ENCODE measurements at regions not wholly inside any gene's neighbourhood (a gene's known extent, or its start where the extent isn't known, plus 50 kb on each side); places are given as distances from the start of the nearest gene placed in this dataset.

- no peak overlapping the region for H3K9ac ChIP-seq (ENCODE audit: low read depth in 1 of 2, low read length in 2 of 2)
- H3K27ac ChIP-seq (ENCODE audit: low read depth, low read length), result no peak overlapping the region
- H3K4me1 ChIP-seq (ENCODE audit: control insufficient read depth in 1 of 2, insufficient read depth in 2 of 2, low read length in 2 of 2), result no peaks in the 10 kb centered on the region
- H3K36me3 ChIP-seq (ENCODE audit: control insufficient read depth in 1 of 2, insufficient read depth in 2 of 2, low read length in 2 of 2), result no peaks in the 10 kb centered on the region
- no peaks in the 10 kb centered on the region for H3K9me3 ChIP-seq (ENCODE audit: control insufficient read depth in 1 of 2, low read length in 2 of 2)
- no peak overlapping the region for H3K4me3 ChIP-seq (ENCODE audit: low read depth in 1 of 2, low read length in 2 of 2)
- H3K27me3 ChIP-seq (ENCODE audit: control insufficient read depth in 1 of 2, insufficient read depth in 2 of 2, low read length in 2 of 2), result no peaks in the 10 kb centered on the region
Observed at GRCh38 chr10:43739161-43739560, 90.5 kb upstream of the ZNF32 start.

- H3K4me3 ChIP-seq (ENCODE audit: low read depth in 1 of 2, low read length in 2 of 2), result no peak overlapping the region
Observed at GRCh38 chr10:43737003-43737402, 88.3 kb upstream of the ZNF32 start.

GRCh38 chr10:43735907-43736306, 87.2 kb upstream of the ZNF32 start:
- Histone ChIP-seq H3K9ac (ENCODE audit: low read depth in 1 of 2, low read length in 2 of 2) (no peak overlapping the region), H3K4me1 (ENCODE audit: control insufficient read depth in 1 of 2, insufficient read depth in 2 of 2, low read length in 2 of 2) (no peaks in the 10 kb centered on the region)

More at GRCh38 chr10:43737003-43737402, 88.3 kb upstream of the ZNF32 start:
- no peaks in the 10 kb centered on the region for H3K9me3 ChIP-seq (ENCODE audit: control insufficient read depth in 1 of 2, low read length in 2 of 2)
- H3K36me3 ChIP-seq (ENCODE audit: control insufficient read depth in 1 of 2, insufficient read depth in 2 of 2, low read length in 2 of 2), result no peaks in the 10 kb centered on the region
- H3K27me3 ChIP-seq (ENCODE audit: control insufficient read depth in 1 of 2, insufficient read depth in 2 of 2, low read length in 2 of 2), result no peaks in the 10 kb centered on the region
- no peak overlapping the region for H3K27ac ChIP-seq (ENCODE audit: low read depth, low read length)
- H3K4me1 ChIP-seq (ENCODE audit: control insufficient read depth in 1 of 2, insufficient read depth in 2 of 2, low read length in 2 of 2), result no peaks in the 10 kb centered on the region
- no peak overlapping the region for H3K9ac ChIP-seq (ENCODE audit: low read depth in 1 of 2, low read length in 2 of 2)

GRCh38 chr10:43734716-43735115, 86.0 kb upstream of the ZNF32 start:
- no peaks in the 10 kb centered on the region for H3K36me3 ChIP-seq (ENCODE audit: control insufficient read depth in 1 of 2, insufficient read depth in 2 of 2, low read length in 2 of 2)
- no peak overlapping the region for H3K4me3 ChIP-seq (ENCODE audit: low read depth in 1 of 2, low read length in 2 of 2)
- H3K4me1 ChIP-seq (ENCODE audit: control insufficient read depth in 1 of 2, insufficient read depth in 2 of 2, low read length in 2 of 2), result no peaks in the 10 kb centered on the region
- H3K9ac ChIP-seq (ENCODE audit: low read depth in 1 of 2, low read length in 2 of 2), result no peak overlapping the region
- no peak overlapping the region for H3K27ac ChIP-seq (ENCODE audit: low read depth, low read length)
- no peaks in the 10 kb centered on the region for H3K27me3 ChIP-seq (ENCODE audit: control insufficient read depth in 1 of 2, insufficient read depth in 2 of 2, low read length in 2 of 2)
- no peaks in the 10 kb centered on the region for H3K9me3 ChIP-seq (ENCODE audit: control insufficient read depth in 1 of 2, low read length in 2 of 2)

More at GRCh38 chr10:43735907-43736306, 87.2 kb upstream of the ZNF32 start:
- Histone ChIP-seq H3K27me3 (ENCODE audit: control insufficient read depth in 1 of 2, insufficient read depth in 2 of 2, low read length in 2 of 2) (no peaks in the 10 kb centered on the region), H3K9me3 (ENCODE audit: control insufficient read depth in 1 of 2, low read length in 2 of 2) (no peaks in the 10 kb centered on the region), H3K4me3 (ENCODE audit: low read depth in 1 of 2, low read length in 2 of 2) (no peak overlapping the region), H3K36me3 (ENCODE audit: control insufficient read depth in 1 of 2, insufficient read depth in 2 of 2, low read length in 2 of 2) (no peaks in the 10 kb centered on the region), H3K27ac (ENCODE audit: low read depth, low read length) (no peak overlapping the region)

- Histone ChIP-seq H3K27ac (ENCODE audit: low read depth, low read length) (no peak overlapping the region), H3K4me3 (ENCODE audit: low read depth in 1 of 2, low read length in 2 of 2) (no peak overlapping the region), H3K36me3 (ENCODE audit: control insufficient read depth in 1 of 2, insufficient read depth in 2 of 2, low read length in 2 of 2) (no peaks in the 10 kb centered on the region), H3K9ac (ENCODE audit: low read depth in 1 of 2, low read length in 2 of 2) (no peak overlapping the region), H3K27me3 (ENCODE audit: control insufficient read depth in 1 of 2, insufficient read depth in 2 of 2, low read length in 2 of 2) (no peaks in the 10 kb centered on the region), H3K9me3 (ENCODE audit: control insufficient read depth in 1 of 2, low read length in 2 of 2) (peaks cover 0 to 5% of the 10 kb centered on the region in 2 donors), H3K4me1 (ENCODE audit: control insufficient read depth in 1 of 2, insufficient read depth in 2 of 2, low read length in 2 of 2) (no peaks in the 10 kb centered on the region)
Observed at GRCh38 chr10:43731486-43731885, 82.8 kb upstream of the ZNF32 start.

- no peak overlapping the region for H3K27ac ChIP-seq (ENCODE audit: low read depth, low read length)
- no peak overlapping the region for H3K4me3 ChIP-seq (ENCODE audit: low read depth in 1 of 2, low read length in 2 of 2)
- no peaks in the 10 kb centered on the region for H3K4me1 ChIP-seq (ENCODE audit: control insufficient read depth in 1 of 2, insufficient read depth in 2 of 2, low read length in 2 of 2)
- H3K27me3 ChIP-seq (ENCODE audit: control insufficient read depth in 1 of 2, insufficient read depth in 2 of 2, low read length in 2 of 2), result no peaks in the 10 kb centered on the region
- H3K9me3 ChIP-seq (ENCODE audit: control insufficient read depth in 1 of 2, low read length in 2 of 2), result peaks cover 0 to 5% of the 10 kb centered on the region in 2 donors
- H3K9ac ChIP-seq (ENCODE audit: low read depth in 1 of 2, low read length in 2 of 2), result no peak overlapping the region
- no peaks in the 10 kb centered on the region for H3K36me3 ChIP-seq (ENCODE audit: control insufficient read depth in 1 of 2, insufficient read depth in 2 of 2, low read length in 2 of 2)
Observed at GRCh38 chr10:43728425-43728824, 79.7 kb upstream of the ZNF32 start.

- Histone ChIP-seq H3K9me3 (ENCODE audit: control insufficient read depth in 1 of 2, low read length in 2 of 2) (peaks cover 0 to 5% of the 10 kb centered on the region in 2 donors), H3K27me3 (ENCODE audit: control insufficient read depth in 1 of 2, insufficient read depth in 2 of 2, low read length in 2 of 2) (no peaks in the 10 kb centered on the region), H3K27ac (ENCODE audit: low read depth, low read length) (no peak overlapping the region), H3K4me1 (ENCODE audit: control insufficient read depth in 1 of 2, insufficient read depth in 2 of 2, low read length in 2 of 2) (no peaks in the 10 kb centered on the region), H3K4me3 (ENCODE audit: low read depth in 1 of 2, low read length in 2 of 2) (no peak overlapping the region), H3K9ac (ENCODE audit: low read depth in 1 of 2, low read length in 2 of 2) (no peak overlapping the region), H3K36me3 (ENCODE audit: control insufficient read depth in 1 of 2, insufficient read depth in 2 of 2, low read length in 2 of 2) (no peaks in the 10 kb centered on the region)
Observed at GRCh38 chr10:43727935-43728334, 79.3 kb upstream of the ZNF32 start.

GRCh38 chr10:43715334-43715733, 66.7 kb upstream of the ZNF32 start:
- Histone ChIP-seq H3K4me3 (ENCODE audit: low read depth in 1 of 2, low read length in 2 of 2) (no peak overlapping the region), H3K36me3 (ENCODE audit: control insufficient read depth in 1 of 2, insufficient read depth in 2 of 2, low read length in 2 of 2) (no peaks in the 10 kb centered on the region), H3K27ac (ENCODE audit: low read depth, low read length) (no peak overlapping the region), H3K27me3 (ENCODE audit: control insufficient read depth in 1 of 2, insufficient read depth in 2 of 2, low read length in 2 of 2) (no peaks in the 10 kb centered on the region), H3K4me1 (ENCODE audit: control insufficient read depth in 1 of 2, insufficient read depth in 2 of 2, low read length in 2 of 2) (no peaks in the 10 kb centered on the region), H3K9me3 (ENCODE audit: control insufficient read depth in 1 of 2, low read length in 2 of 2) (no peaks in the 10 kb centered on the region), H3K9ac (ENCODE audit: low read depth in 1 of 2, low read length in 2 of 2) (no peak overlapping the region)

- Histone ChIP-seq H3K27ac (ENCODE audit: low read depth, low read length) (no peak overlapping the region), H3K4me1 (ENCODE audit: control insufficient read depth in 1 of 2, insufficient read depth in 2 of 2, low read length in 2 of 2) (no peaks in the 10 kb centered on the region), H3K9me3 (ENCODE audit: control insufficient read depth in 1 of 2, low read length in 2 of 2) (no peaks in the 10 kb centered on the region), H3K27me3 (ENCODE audit: control insufficient read depth in 1 of 2, insufficient read depth in 2 of 2, low read length in 2 of 2) (no peaks in the 10 kb centered on the region), H3K4me3 (ENCODE audit: low read depth in 1 of 2, low read length in 2 of 2) (no peak overlapping the region), H3K36me3 (ENCODE audit: control insufficient read depth in 1 of 2, insufficient read depth in 2 of 2, low read length in 2 of 2) (no peaks in the 10 kb centered on the region), H3K9ac (ENCODE audit: low read depth in 1 of 2, low read length in 2 of 2) (no peak overlapping the region)
Observed at GRCh38 chr10:43712821-43713584, 64.3 kb upstream of the ZNF32 start.

GRCh38 chr10:43710772-43711471, 62.2 kb upstream of the ZNF32 start:
- Histone ChIP-seq H3K4me3 (ENCODE audit: low read depth in 1 of 2, low read length in 2 of 2) (no peak overlapping the region), H3K27me3 (ENCODE audit: control insufficient read depth in 1 of 2, insufficient read depth in 2 of 2, low read length in 2 of 2) (no peaks in the 10 kb centered on the region), H3K4me1 (ENCODE audit: control insufficient read depth in 1 of 2, insufficient read depth in 2 of 2, low read length in 2 of 2) (no peaks in the 10 kb centered on the region), H3K9me3 (ENCODE audit: control insufficient read depth in 1 of 2, low read length in 2 of 2) (no peaks in the 10 kb centered on the region), H3K9ac (ENCODE audit: low read depth in 1 of 2, low read length in 2 of 2) (no peak overlapping the region), H3K36me3 (ENCODE audit: control insufficient read depth in 1 of 2, insufficient read depth in 2 of 2, low read length in 2 of 2) (no peaks in the 10 kb centered on the region), H3K27ac (ENCODE audit: low read depth, low read length) (no peak overlapping the region)
